ENCODE measurements at regions not wholly inside any gene's neighbourhood (a gene's known extent, or its start where the extent isn't known, plus 50 kb on each side); places are given as distances from the start of the nearest gene placed in this dataset.
A peak's percentile ranks its signal among the peaks of the same experiment; 100 is the strongest.

- H3K27ac Mint-ChIP-seq: no peak overlapping the region
- peaks cover 46% of the 10 kb centered on the region for H3K27me3 Mint-ChIP-seq (ENCODE audit: low read depth)
- intact Hi-C loops (cut with micrococcal nuclease): no loop called here
- CTCF ChIA-PET: no interaction called here
- no peak overlapping the region for H3K4me3 Mint-ChIP-seq
- peaks cover 3% of the 10 kb centered on the region for H3K9me3 Mint-ChIP-seq
- H3K36me3 Mint-ChIP-seq (ENCODE audit: low read depth): no peaks in the 10 kb centered on the region
- DNase-seq: no peak
- H3K4me1 Mint-ChIP-seq (ENCODE audit: low read depth): no peaks in the 10 kb centered on the region
These were observed 51.9 kb upstream of the PTPRS start for GRCh38 chr19:5392486-5392885.

- no peak for DNase-seq
- Mint-ChIP-seq H3K27me3 (ENCODE audit: low read depth) (peaks cover 50% of the 10 kb centered on the region), H3K4me3 (no peak overlapping the region), H3K9me3 (peaks cover 3% of the 10 kb centered on the region), H3K36me3 (ENCODE audit: low read depth) (no peaks in the 10 kb centered on the region), H3K4me1 (ENCODE audit: low read depth) (no peaks in the 10 kb centered on the region), H3K27ac (no peak overlapping the region)
- CTCF ChIA-PET: no interaction called here
- intact Hi-C loops (cut with micrococcal nuclease): no loop called here
These were observed 52.5 kb upstream of the PTPRS start for GRCh38 chr19:5393088-5393487.

- Mint-ChIP-seq H3K27me3 (ENCODE audit: low read depth) (peaks cover 51% of the 10 kb centered on the region), H3K4me1 (ENCODE audit: low read depth) (no peaks in the 10 kb centered on the region), H3K27ac (no peak overlapping the region), H3K36me3 (ENCODE audit: low read depth) (no peaks in the 10 kb centered on the region), H3K4me3 (no peak overlapping the region), H3K9me3 (no peaks in the 10 kb centered on the region)
- intact Hi-C loops (cut with micrococcal nuclease): no loop called here
- DNase-seq: no peak
- CTCF ChIA-PET: no interaction called here
These were observed 54.2 kb upstream of the PTPRS start for GRCh38 chr19:5394551-5395505.

- CTCF ChIA-PET: no interaction called here
- no peak overlapping the region for H3K27ac Mint-ChIP-seq
- intact Hi-C loops (cut with micrococcal nuclease): no loop called here
These were observed 54.9 kb upstream of the PTPRS start for GRCh38 chr19:5395556-5395955.

GRCh38 chr19:5396096-5396939 lies 55.7 kb upstream of the PTPRS start:
- Mint-ChIP-seq H3K36me3 (ENCODE audit: low read depth) (no peaks in the 10 kb centered on the region), H3K27ac (no peak overlapping the region), H3K4me1 (ENCODE audit: low read depth) (no peaks in the 10 kb centered on the region), H3K9me3 (no peaks in the 10 kb centered on the region), H3K4me3 (no peak overlapping the region), H3K27me3 (ENCODE audit: low read depth) (peaks cover 51% of the 10 kb centered on the region)
- DNase-seq: no peak
- intact Hi-C loops (cut with micrococcal nuclease): no loop called here
- CTCF ChIA-PET: no interaction called here

More at GRCh38 chr19:5395556-5395955, 54.9 kb upstream of the PTPRS start:
- peaks cover 51% of the 10 kb centered on the region for H3K27me3 Mint-ChIP-seq (ENCODE audit: low read depth)
- no peaks in the 10 kb centered on the region for H3K4me1 Mint-ChIP-seq (ENCODE audit: low read depth)
- H3K4me3 Mint-ChIP-seq: no peak overlapping the region
- H3K36me3 Mint-ChIP-seq (ENCODE audit: low read depth): no peaks in the 10 kb centered on the region
- no peak for DNase-seq
- no peaks in the 10 kb centered on the region for H3K9me3 Mint-ChIP-seq

GRCh38 chr19:5396963-5397362 lies 56.4 kb upstream of the PTPRS start:
- H3K4me3 Mint-ChIP-seq: no peak overlapping the region
- no peaks in the 10 kb centered on the region for H3K9me3 Mint-ChIP-seq
- CTCF ChIA-PET: no interaction called here
- H3K4me1 Mint-ChIP-seq (ENCODE audit: low read depth): no peaks in the 10 kb centered on the region
- intact Hi-C loops (cut with micrococcal nuclease): no loop called here
- H3K27ac Mint-ChIP-seq: no peak overlapping the region
- DNase-seq: no peak
- H3K36me3 Mint-ChIP-seq (ENCODE audit: low read depth): no peaks in the 10 kb centered on the region
- peaks cover 49% of the 10 kb centered on the region for H3K27me3 Mint-ChIP-seq (ENCODE audit: low read depth)

- Mint-ChIP-seq H3K27ac (no peak overlapping the region), H3K27me3 (ENCODE audit: low read depth) (peaks cover 44% of the 10 kb centered on the region), H3K4me3 (no peak overlapping the region), H3K9me3 (no peaks in the 10 kb centered on the region), H3K36me3 (ENCODE audit: low read depth) (no peaks in the 10 kb centered on the region), H3K4me1 (ENCODE audit: low read depth) (no peaks in the 10 kb centered on the region)
- CTCF ChIA-PET: no interaction called here
- DNase-seq: no peak
- intact Hi-C loops (cut with micrococcal nuclease): no loop called here
These were observed 57.2 kb upstream of the ZNRF4 start for GRCh38 chr19:5397804-5398692.

- H3K27ac Mint-ChIP-seq: no peak overlapping the region
- no peak for DNase-seq
- H3K9me3 Mint-ChIP-seq: no peaks in the 10 kb centered on the region
- H3K36me3 Mint-ChIP-seq (ENCODE audit: low read depth): no peaks in the 10 kb centered on the region
- intact Hi-C loops (cut with micrococcal nuclease): no loop called here
- no peaks in the 10 kb centered on the region for H3K4me1 Mint-ChIP-seq (ENCODE audit: low read depth)
- no peak overlapping the region for H3K4me3 Mint-ChIP-seq
- peaks cover 37% of the 10 kb centered on the region for H3K27me3 Mint-ChIP-seq (ENCODE audit: low read depth)
- CTCF ChIA-PET: no interaction called here
These were observed 56.5 kb upstream of the ZNRF4 start for GRCh38 chr19:5398693-5399057.

- Mint-ChIP-seq H3K36me3 (ENCODE audit: low read depth) (no peaks in the 10 kb centered on the region), H3K9me3 (peaks cover 8% of the 10 kb centered on the region), H3K27me3 (ENCODE audit: low read depth) (peaks cover 14% of the 10 kb centered on the region), H3K4me1 (ENCODE audit: low read depth) (no peaks in the 10 kb centered on the region), H3K4me3 (no peak overlapping the region), H3K27ac (no peak overlapping the region)
- DNase-seq: peak; percentile 84
- intact Hi-C loops (cut with micrococcal nuclease): loop anchor here (5.0 kb wide), 1 partner anchor 637 kb away; no protein-coding TSS in a partner anchor
- CTCF ChIA-PET: no interaction called here
These were observed 51.1 kb upstream of the ZNRF4 start for GRCh38 chr19:5403968-5404640.
